Hypothalamus (tissue), 51 donors: ENCODE measurements at regions not wholly inside any gene's neighbourhood (a gene's known extent, or its start where the extent isn't known, plus 50 kb on each side); places are given as distances from the start of the nearest gene placed in this dataset.

ENCODE experiments used
- DNase-seq, 51 donors: peaks; one replicate each; lab custom pipeline; 2025; lab: John Stamatoyannopoulos, UW

DNA sequence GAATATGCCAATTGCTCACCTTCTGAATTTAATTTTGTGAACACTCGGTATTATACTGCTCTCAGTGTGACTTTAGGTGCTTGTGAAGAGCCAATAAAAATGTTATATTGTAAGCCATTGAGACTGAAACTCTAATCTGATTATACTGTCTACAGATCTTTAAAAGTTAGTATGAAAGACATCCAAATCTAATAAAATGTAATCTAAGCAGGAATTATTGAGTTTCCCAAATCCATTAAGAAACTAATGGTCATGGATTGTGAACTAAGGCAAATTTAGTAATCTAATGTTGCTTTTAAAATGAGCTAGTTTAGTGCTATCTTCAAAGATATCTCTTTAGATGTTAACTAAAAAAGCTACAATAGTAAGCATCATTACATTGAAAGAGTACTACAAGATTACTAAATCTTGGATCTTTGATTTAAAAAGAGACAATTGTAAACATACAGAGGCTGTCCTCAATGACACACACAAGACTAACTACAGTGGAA, 1132.4 kb upstream of the B3GALT2 start:
- DNase-seq = no peak

DNA sequence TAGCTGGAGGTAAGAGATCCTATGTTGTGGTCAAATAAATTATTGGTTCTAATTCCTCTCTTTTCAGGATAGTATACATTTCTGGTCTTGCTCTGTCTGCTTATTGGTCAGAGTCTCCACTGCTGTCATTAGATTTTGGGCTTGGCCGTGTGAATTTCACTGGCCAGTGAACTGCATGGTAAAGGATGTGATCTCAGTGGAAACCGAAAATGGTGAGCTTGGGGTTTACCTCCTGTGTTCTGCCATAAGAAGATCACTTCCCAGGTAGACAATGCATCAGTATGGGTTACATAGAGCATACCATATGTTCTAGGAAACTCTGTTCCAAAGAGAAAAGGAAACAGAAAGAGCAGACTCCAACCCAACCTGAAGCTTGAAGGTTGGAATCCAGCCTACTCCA, 1123.3 kb upstream of the B3GALT2 start:
- no peak for DNase-seq

GRCh38 chr1:194309269-194309668, 1122.9 kb upstream of the B3GALT2 start:
- DNase-seq = no peak

- no peak for DNase-seq
These were observed 1114.4 kb upstream of the B3GALT2 start for GRCh38 chr1:194300776-194301175.

DNA sequence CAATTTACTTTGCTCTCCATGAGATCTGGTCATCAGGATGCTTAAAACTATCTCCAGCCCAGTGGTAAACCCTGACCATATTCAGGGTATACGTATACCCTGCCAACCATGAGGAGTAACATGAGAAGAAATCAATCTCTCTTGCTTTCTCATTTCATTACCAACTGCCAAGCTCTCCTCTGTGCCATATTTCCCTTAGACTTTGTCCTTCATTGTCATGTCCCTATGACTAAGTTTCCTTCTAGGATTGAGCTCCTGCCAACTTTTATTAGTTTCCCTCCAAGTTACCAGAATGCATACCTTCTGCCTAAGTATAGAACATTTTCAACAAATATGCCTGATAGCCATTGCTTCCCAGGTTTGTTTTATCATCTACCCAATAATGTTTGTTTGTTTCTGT, 1113.9 kb upstream of the B3GALT2 start:
- DNase-seq = no peak

DNA sequence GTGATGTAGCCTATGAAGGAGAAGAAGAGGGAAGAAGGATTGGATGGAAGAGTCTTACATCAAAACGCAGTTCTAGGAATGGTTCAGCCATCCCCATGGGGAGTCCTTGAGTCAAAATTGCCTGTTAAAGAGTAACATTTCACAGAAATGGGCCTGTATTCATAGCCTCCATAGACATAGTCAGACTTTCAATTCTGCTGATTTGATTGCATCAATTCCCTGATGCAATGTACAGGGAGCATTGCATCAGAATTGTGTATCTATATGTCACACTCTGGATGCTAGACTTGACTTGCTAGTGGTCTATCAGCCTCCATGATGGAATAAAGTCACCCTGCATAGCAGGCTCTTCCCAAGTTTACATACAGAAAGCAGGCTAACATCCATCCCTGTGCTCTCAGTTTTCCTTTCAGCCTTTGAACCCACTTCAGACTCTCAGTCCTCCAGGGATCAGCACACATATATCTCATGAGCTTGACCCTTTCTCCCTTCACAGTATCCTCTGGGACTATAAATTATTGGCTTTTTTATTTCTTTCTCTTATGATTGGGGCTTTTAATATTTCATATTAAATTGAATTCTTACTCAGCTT, 1111.7 kb upstream of the B3GALT2 start:
- DNase-seq = no peak

DNA sequence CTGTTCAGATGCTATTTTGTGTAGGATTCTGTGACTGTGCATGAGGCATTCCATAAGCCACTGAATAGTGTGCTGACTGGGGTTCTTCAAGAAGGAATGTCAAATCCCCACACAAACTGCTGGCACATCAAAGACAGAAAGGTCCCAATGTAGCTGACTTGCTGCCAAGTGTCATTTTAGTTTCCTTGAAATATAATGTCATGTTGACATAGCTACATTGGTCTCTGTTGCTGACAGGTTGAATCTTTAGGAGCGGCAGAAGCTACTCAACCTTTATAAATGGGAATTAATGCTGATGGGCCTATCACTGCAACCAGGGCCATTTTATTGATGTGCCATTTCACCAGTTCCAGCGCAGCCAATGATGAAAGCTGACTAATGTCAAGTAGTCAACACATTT, 1110.7 kb upstream of the B3GALT2 start:
- no peak for DNase-seq

- no peak for DNase-seq
These were observed 1109.8 kb upstream of the B3GALT2 start for GRCh38 chr1:194296201-194296600.

GRCh38 chr1:194295685-194296084, 1109.3 kb upstream of the B3GALT2 start:
- DNase-seq = no peak

DNA sequence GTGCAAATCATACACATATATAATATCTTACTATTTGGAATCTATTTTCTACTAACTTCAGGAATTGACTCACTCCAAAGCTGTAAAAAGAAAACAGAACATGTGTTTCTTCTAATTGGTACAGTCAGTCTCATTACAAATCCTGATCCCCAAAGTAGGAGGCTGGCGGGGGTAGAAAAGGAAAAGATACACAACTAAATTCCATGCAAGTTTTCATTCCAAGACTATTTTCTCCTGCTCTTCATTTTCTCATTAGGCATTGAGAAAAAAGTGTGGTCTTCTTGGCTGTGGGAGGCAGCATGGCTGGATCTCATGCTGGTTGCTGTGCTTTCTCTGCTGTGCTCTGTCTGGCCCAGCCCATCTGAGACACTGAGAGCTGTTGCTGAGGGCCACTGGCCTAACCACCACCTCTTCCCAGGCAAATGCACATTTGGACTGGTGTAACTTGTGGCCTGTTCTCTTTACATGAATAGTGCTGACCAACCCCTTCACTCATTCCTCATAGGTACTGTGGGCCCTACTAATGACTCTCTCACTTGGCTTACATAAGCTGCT, 1107.5 kb upstream of the B3GALT2 start:
- no peak for DNase-seq

GRCh38 chr1:194292966-194293365, 1106.6 kb upstream of the B3GALT2 start:
- DNase-seq = no peak

DNA sequence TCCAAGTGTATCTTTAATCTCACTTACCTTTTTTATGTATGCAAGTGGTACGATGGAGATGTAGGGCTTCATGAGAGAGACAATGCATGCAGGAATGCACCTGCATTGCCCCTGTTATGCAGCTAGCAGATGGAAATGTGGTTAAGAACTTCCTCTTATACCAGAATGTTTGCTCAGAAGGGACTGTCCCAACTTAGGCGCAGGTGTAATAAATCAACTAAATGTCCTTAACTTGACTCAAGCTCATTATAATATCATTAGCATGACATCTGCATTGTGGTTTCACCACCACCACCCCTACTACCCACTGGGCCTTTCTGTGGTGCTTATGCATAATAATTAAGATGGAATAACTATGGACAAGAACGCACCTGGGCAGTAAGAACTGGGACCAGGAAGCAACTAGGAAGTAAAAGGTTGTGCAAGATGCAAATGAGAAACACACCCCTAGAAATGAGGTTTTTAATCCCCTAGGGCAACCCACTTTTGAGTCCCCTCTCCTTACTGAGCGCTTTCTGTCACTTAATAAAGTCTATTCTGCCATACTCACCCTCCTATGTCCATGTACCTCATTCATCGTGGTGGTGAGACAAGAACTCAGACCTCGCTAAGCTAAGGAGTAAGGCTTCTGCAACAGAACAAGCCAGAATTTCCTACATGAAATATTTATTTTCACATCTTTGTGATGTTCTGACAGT, 1103.3 kb upstream of the B3GALT2 start:
- DNase-seq = no peak

GRCh38 chr1:194288238-194288637, 1101.8 kb upstream of the B3GALT2 start:
- DNase-seq = no peak

DNA sequence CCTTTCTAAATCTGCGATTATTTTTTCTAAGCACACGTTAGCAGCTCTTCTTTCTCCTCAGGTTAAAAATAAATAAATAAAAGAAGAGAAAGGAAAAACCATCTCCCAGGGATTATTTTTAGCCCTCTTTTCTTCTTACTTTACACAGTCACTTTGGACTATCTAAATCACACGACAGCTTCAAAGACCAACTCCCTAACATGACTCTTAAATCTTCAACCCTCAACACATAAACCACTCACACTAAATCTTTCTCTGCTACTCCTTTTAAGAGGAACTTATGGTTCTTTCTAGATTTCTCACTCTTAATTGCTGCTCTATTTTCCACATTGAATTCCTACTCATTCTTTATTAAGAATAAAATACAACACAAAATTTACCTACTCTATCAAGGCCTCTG, 1095.0 kb upstream of the B3GALT2 start:
- DNase-seq = no peak

GRCh38 chr1:194280463-194280862, 1094.0 kb upstream of the B3GALT2 start:
- no peak for DNase-seq

GRCh38 chr1:194279975-194280374, 1093.6 kb upstream of the B3GALT2 start:
- no peak for DNase-seq

GRCh38 chr1:194277927-194278326, 1091.5 kb upstream of the B3GALT2 start:
- no peak for DNase-seq

GRCh38 chr1:194273660-194274059, 1087.2 kb upstream of the B3GALT2 start:
- DNase-seq = no peak

- DNase-seq = no peak
These were observed 1082.4 kb upstream of the B3GALT2 start for GRCh38 chr1:194268839-194269238.

DNA sequence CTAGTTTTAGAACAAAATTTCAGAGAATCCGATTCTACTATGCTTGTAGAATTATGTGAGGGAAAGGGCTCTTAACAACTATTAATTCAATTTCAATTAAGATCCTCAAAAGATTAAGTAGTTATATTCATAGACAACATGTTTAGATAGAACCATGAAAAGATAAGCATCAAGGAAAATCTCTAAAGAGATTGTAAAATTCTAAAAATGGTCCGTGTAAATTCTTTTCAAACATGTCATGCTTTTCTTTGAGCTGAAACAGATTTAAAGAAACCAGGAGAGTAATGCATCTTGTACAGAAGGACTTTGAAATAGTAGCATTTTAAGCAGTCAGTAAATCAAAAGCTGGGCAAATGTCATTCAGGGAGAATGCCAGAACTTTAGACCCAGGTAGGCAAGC, 1080.6 kb upstream of the B3GALT2 start:
- no peak for DNase-seq

GRCh38 chr1:194256010-194256409, 1069.6 kb upstream of the B3GALT2 start:
- no peak for DNase-seq

DNA sequence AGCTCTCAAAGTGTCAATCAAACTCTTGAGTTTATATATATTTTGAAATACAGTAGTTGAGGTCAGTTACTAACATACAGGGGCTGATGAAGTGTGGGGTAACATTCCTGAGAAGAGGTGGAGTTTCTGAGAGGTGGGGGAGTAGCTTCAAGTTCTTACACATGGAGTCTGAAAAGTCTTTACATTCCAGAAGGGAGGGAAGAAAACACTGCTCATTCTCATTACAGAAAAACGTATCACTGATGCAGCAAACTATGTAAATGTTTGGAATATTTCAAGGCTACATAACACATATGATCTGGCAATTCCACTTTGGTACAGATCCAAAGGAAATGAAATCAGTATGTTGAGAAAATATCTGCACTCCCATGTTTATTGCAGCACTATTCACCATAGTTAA, 1065.8 kb upstream of the B3GALT2 start:
- DNase-seq = no peak
